CD8-positive, alpha-beta memory T cell (primary cell): ENCODE measurements at regions not wholly inside any gene's neighbourhood (a gene's known extent, or its start where the extent isn't known, plus 50 kb on each side); places are given as distances from the start of the nearest gene placed in this dataset.

Experiments
- CTCF ChIA-PET: fragments of 350-600 bp; sonication (Branson Sonifier 250); formaldehyde crosslinking; loops from one replicate; lab custom pipeline; 2021; ENCODE audit warnings: antibody characterized with exemption; lab: Charles Lee
- POLR2A ChIA-PET: fragments of 350-600 bp; sonication (Branson Sonifier 250); formaldehyde crosslinking; loops from one replicate; lab custom pipeline; 2021; ENCODE audit warnings: antibody characterized with exemption; lab: Charles Lee
- DNase-seq, 5 donors: peaks; one replicate each; pipeline versions ENCODE4 v3.0.0 to v3.0.0-alpha.2; 2020 to 2022; ENCODE audit warnings: mixed read lengths in 1 of 5
- H3K27ac ChIP-seq: one replicate; pipeline ENCODE4 v1.7.0; 2013; ENCODE audit warnings: low read depth, mild to moderate bottlenecking, low read length, moderate library complexity
- H3K27me3 ChIP-seq: 2 replicates; pipeline ENCODE4 v1.7.0; 2013; ENCODE audit warnings: low read length, mild to moderate bottlenecking; ENCODE audit not compliant: insufficient read depth, poor library complexity, severe bottlenecking
- H3K36me3 ChIP-seq: 2 replicates; pipeline ENCODE4 v1.7.0; 2013; ENCODE audit warnings: mild to moderate bottlenecking, low read length, moderate library complexity; ENCODE audit not compliant: insufficient read depth
- H3K4me1 ChIP-seq: 2 replicates; pipeline ENCODE4 v1.7.0; 2013; ENCODE audit warnings: mild to moderate bottlenecking, low read length, moderate library complexity; ENCODE audit not compliant: insufficient read depth
- H3K4me3 ChIP-seq: 2 replicates; pipeline ENCODE4 v1.7.0; 2013; ENCODE audit warnings: mild to moderate bottlenecking, low read length
- H3K9me3 ChIP-seq: 2 replicates; pipeline ENCODE4 v1.7.0; 2013; ENCODE audit warnings: mild to moderate bottlenecking, low read length
- H3K27ac Mint-ChIP-seq, 8 donors: one replicate each; pipeline ENCODE4 v1.8.0; 2020 to 2021; ENCODE audit warnings: mixed read lengths in 8 of 8, mild to moderate bottlenecking in 6 of 8, inconsistent platforms in 3 of 8, moderate library complexity in 3 of 8
- H3K27me3 Mint-ChIP-seq, 2 donors: one replicate each; pipeline ENCODE4 v1.8.0; 2020 to 2021; ENCODE audit warnings: mixed read lengths in 2 of 2, mild to moderate bottlenecking in 1 of 2, moderate library complexity in 1 of 2
- H3K36me3 Mint-ChIP-seq, 3 donors: one replicate each; pipeline ENCODE4 v1.8.0; 2020 to 2021; ENCODE audit warnings: mixed read lengths in 3 of 3, inconsistent platforms in 1 of 3, mild to moderate bottlenecking in 1 of 3
- H3K4me1 Mint-ChIP-seq, 3 donors: one replicate each; pipeline ENCODE4 v1.8.0; 2020 to 2021; ENCODE audit warnings: mixed read lengths in 3 of 3, inconsistent platforms in 1 of 3, mild to moderate bottlenecking in 1 of 3
- H3K4me3 Mint-ChIP-seq, 7 donors: one replicate each; pipeline ENCODE4 v1.8.0; 2020 to 2021; ENCODE audit warnings: mixed read lengths in 7 of 7, mild to moderate bottlenecking in 6 of 7, moderate library complexity in 4 of 7, inconsistent platforms in 2 of 7
- H3K9me3 Mint-ChIP-seq, 5 donors: one replicate each; pipeline ENCODE4 v1.8.0; 2020 to 2022; ENCODE audit warnings: mixed read lengths in 5 of 5, mild to moderate bottlenecking in 3 of 5, moderate library complexity in 2 of 5, inconsistent platforms in 1 of 5

GRCh38 chr2:7121851-7122250 is 204.6 kb downstream of the RNF144A start:
- DNase-seq: no peak
- ChIA-PET POLR2A (no interaction called here), CTCF (no interaction called here)
- H3K27ac Mint-ChIP-seq: no peak overlapping the region
- Histone ChIP-seq H3K36me3 (no peaks in the 10 kb centered on the region), H3K27me3 (no peaks in the 10 kb centered on the region), H3K4me3 (no peak overlapping the region), H3K4me1 (no peaks in the 10 kb centered on the region), H3K9me3 (no peaks in the 10 kb centered on the region), H3K27ac (no peak overlapping the region)
- no peak overlapping the region for H3K4me3 Mint-ChIP-seq
- H3K27me3 Mint-ChIP-seq: peaks cover 0 to 1% of the 10 kb centered on the region in 2 donors
- no peaks in the 10 kb centered on the region for H3K4me1 Mint-ChIP-seq
- peaks cover 0 to 2% (median 1%) of the 10 kb centered on the region in 3 donors for H3K36me3 Mint-ChIP-seq
- H3K9me3 Mint-ChIP-seq: peaks cover 0 to 2% (median 0%) of the 10 kb centered on the region in 5 donors

GRCh38 chr2:7127156-7127555 is 209.9 kb downstream of the RNF144A start:
- Mint-ChIP-seq H3K9me3 (peaks cover 0 to 2% (median 0%) of the 10 kb centered on the region in 5 donors), H3K36me3 (peaks cover 0 to 7% (median 2%) of the 10 kb centered on the region in 3 donors), H3K4me1 (no peaks in the 10 kb centered on the region), H3K27me3 (peaks cover 0 to 2% of the 10 kb centered on the region in 2 donors), H3K27ac (no peak overlapping the region), H3K4me3 (no peak overlapping the region)
- H3K4me1 ChIP-seq: no peaks in the 10 kb centered on the region
- ChIA-PET CTCF (interaction anchor here (1.4 kb wide), 1 partner anchor 10 kb away, joined by 4 read pairs; no protein-coding TSS in a partner anchor), POLR2A (no interaction called here)
- no peak for DNase-seq
- H3K27ac ChIP-seq: no peak overlapping the region
- H3K4me3 ChIP-seq: no peak overlapping the region
- no peaks in the 10 kb centered on the region for H3K9me3 ChIP-seq
- no peaks in the 10 kb centered on the region for H3K36me3 ChIP-seq
- no peaks in the 10 kb centered on the region for H3K27me3 ChIP-seq

GRCh38 chr2:7127687-7128086 is 210.5 kb downstream of the RNF144A start:
- CTCF ChIA-PET: no interaction called here
- H3K27me3 ChIP-seq: no peaks in the 10 kb centered on the region
- H3K36me3 ChIP-seq: no peaks in the 10 kb centered on the region
- DNase-seq: no peak
- Mint-ChIP-seq H3K9me3 (peaks cover 0 to 2% (median 0%) of the 10 kb centered on the region in 5 donors), H3K4me3 (no peak overlapping the region), H3K36me3 (peaks cover 0 to 7% (median 2%) of the 10 kb centered on the region in 3 donors), H3K4me1 (no peaks in the 10 kb centered on the region), H3K27me3 (peaks cover 0 to 2% of the 10 kb centered on the region in 2 donors), H3K27ac (peak overlapping the region in 2 of 8 donors; percentile 8 to 31)
- no peak overlapping the region for H3K27ac ChIP-seq
- H3K4me1 ChIP-seq: no peaks in the 10 kb centered on the region
- POLR2A ChIA-PET: no interaction called here
- no peak overlapping the region for H3K4me3 ChIP-seq
- no peaks in the 10 kb centered on the region for H3K9me3 ChIP-seq

- ChIA-PET CTCF (no interaction called here), POLR2A (no interaction called here)
- no peak for DNase-seq
These were observed 214.0 kb downstream of the RNF144A start for GRCh38 chr2:7131261-7131660.

GRCh38 chr2:7132753-7133152 is 215.5 kb downstream of the RNF144A start:
- ChIA-PET POLR2A (no interaction called here), CTCF (no interaction called here)
- no peak for DNase-seq
- H3K4me1 Mint-ChIP-seq: no peaks in the 10 kb centered on the region
- Histone ChIP-seq H3K4me3 (no peak overlapping the region), H3K27ac (no peak overlapping the region), H3K9me3 (no peaks in the 10 kb centered on the region), H3K36me3 (no peaks in the 10 kb centered on the region), H3K4me1 (no peaks in the 10 kb centered on the region), H3K27me3 (no peaks in the 10 kb centered on the region)
- H3K27me3 Mint-ChIP-seq: peaks cover 0 to 3% of the 10 kb centered on the region in 2 donors
- H3K27ac Mint-ChIP-seq: no peak overlapping the region
- H3K36me3 Mint-ChIP-seq: peaks cover 0 to 7% (median 0%) of the 10 kb centered on the region in 3 donors
- no peak overlapping the region for H3K4me3 Mint-ChIP-seq
- H3K9me3 Mint-ChIP-seq: no peaks in the 10 kb centered on the region

More at GRCh38 chr2:7131261-7131660, 214.0 kb downstream of the RNF144A start:
- Histone ChIP-seq H3K36me3 (no peaks in the 10 kb centered on the region), H3K4me3 (no peak overlapping the region), H3K27ac (no peak overlapping the region), H3K9me3 (no peaks in the 10 kb centered on the region), H3K4me1 (no peaks in the 10 kb centered on the region), H3K27me3 (no peaks in the 10 kb centered on the region)
- no peaks in the 10 kb centered on the region for H3K4me1 Mint-ChIP-seq
- peaks cover 0 to under 1% (median 0%) of the 10 kb centered on the region in 5 donors for H3K9me3 Mint-ChIP-seq
- H3K4me3 Mint-ChIP-seq: no peak overlapping the region
- H3K27me3 Mint-ChIP-seq: peaks cover 0 to 5% of the 10 kb centered on the region in 2 donors
- peaks cover 0 to 9% (median 0%) of the 10 kb centered on the region in 3 donors for H3K36me3 Mint-ChIP-seq
- H3K27ac Mint-ChIP-seq: no peak overlapping the region

- Histone ChIP-seq H3K27me3 (no peaks in the 10 kb centered on the region), H3K9me3 (no peaks in the 10 kb centered on the region), H3K4me1 (no peaks in the 10 kb centered on the region), H3K36me3 (no peaks in the 10 kb centered on the region), H3K4me3 (no peak overlapping the region), H3K27ac (no peak overlapping the region)
- ChIA-PET CTCF (no interaction called here), POLR2A (no interaction called here)
- H3K9me3 Mint-ChIP-seq: no peaks in the 10 kb centered on the region
- DNase-seq: no peak
- H3K4me1 Mint-ChIP-seq: no peaks in the 10 kb centered on the region
- H3K36me3 Mint-ChIP-seq: peaks cover 0 to 7% (median 0%) of the 10 kb centered on the region in 3 donors
- H3K4me3 Mint-ChIP-seq: no peak overlapping the region
- H3K27me3 Mint-ChIP-seq: peaks cover 2 to 3% of the 10 kb centered on the region in 2 donors
- no peak overlapping the region for H3K27ac Mint-ChIP-seq
These were observed 216.3 kb downstream of the RNF144A start for GRCh38 chr2:7133521-7133920.

- Histone ChIP-seq H3K36me3 (no peaks in the 10 kb centered on the region), H3K9me3 (no peaks in the 10 kb centered on the region), H3K4me1 (no peaks in the 10 kb centered on the region), H3K27me3 (no peaks in the 10 kb centered on the region), H3K4me3 (no peak overlapping the region), H3K27ac (no peak overlapping the region)
- peaks cover 3 to 5% of the 10 kb centered on the region in 2 donors for H3K27me3 Mint-ChIP-seq
- DNase-seq: no peak
- peaks cover 0 to 24% (median 7%) of the 10 kb centered on the region in 5 donors for H3K9me3 Mint-ChIP-seq
- H3K36me3 Mint-ChIP-seq: peaks cover 0 to 22% (median 3%) of the 10 kb centered on the region in 3 donors
- H3K4me1 Mint-ChIP-seq: peaks cover 0 to 11% (median 0%) of the 10 kb centered on the region in 3 donors
- H3K27ac Mint-ChIP-seq: peak overlapping the region in 1 of 8 donors; percentile 63
- ChIA-PET CTCF (no interaction called here), POLR2A (no interaction called here)
- no peak overlapping the region for H3K4me3 Mint-ChIP-seq
These were observed 223.1 kb downstream of the RNF144A start for GRCh38 chr2:7140306-7140705.

- CTCF ChIA-PET: no interaction called here
- no peak overlapping the region for H3K4me3 ChIP-seq
- no peaks in the 10 kb centered on the region for H3K36me3 ChIP-seq
- peaks cover 0 to 37% (median 5%) of the 10 kb centered on the region in 3 donors for H3K36me3 Mint-ChIP-seq
- peaks cover 0 to 15% (median 0%) of the 10 kb centered on the region in 3 donors for H3K4me1 Mint-ChIP-seq
- no peak for DNase-seq
- no peaks in the 10 kb centered on the region for H3K9me3 ChIP-seq
- H3K4me3 Mint-ChIP-seq: no peak overlapping the region
- peak overlapping the region in 1 of 8 donors; percentile 33 for H3K27ac Mint-ChIP-seq
- no peaks in the 10 kb centered on the region for H3K27me3 ChIP-seq
- H3K27me3 Mint-ChIP-seq: peaks cover 7 to 14% of the 10 kb centered on the region in 2 donors
- H3K27ac ChIP-seq: no peak overlapping the region
- peaks cover 0 to 32% (median 7%) of the 10 kb centered on the region in 5 donors for H3K9me3 Mint-ChIP-seq
- POLR2A ChIA-PET: no interaction called here
- H3K4me1 ChIP-seq: no peaks in the 10 kb centered on the region
These were observed 228.5 kb downstream of the RNF144A start for GRCh38 chr2:7145707-7146106.
